ENCODE measurements at regions not wholly inside any gene's neighbourhood (a gene's known extent, or its start where the extent isn't known, plus 50 kb on each side); places are given as distances from the start of the nearest gene placed in this dataset.

- TF ChIP-seq CTCF (IDR thresholded peaks at IDR 0.05) (no peak), POLR2A (IDR thresholded peaks at IDR 0.05) (no peak)
Observed at GRCh38 chr9:12935714-12936113, 160.9 kb downstream of the LURAP1L start.

All from uterus (tissue), 2 donors.